Mucosa of rectum (tissue), 2 donors: ENCODE measurements at regions not wholly inside any gene's neighbourhood (a gene's known extent, or its start where the extent isn't known, plus 50 kb on each side); places are given as distances from the start of the nearest gene placed in this dataset.
"Not testable (repeated sequence)": the region's sequence is repeated elsewhere in the genome, so short reads cannot be mapped to it uniquely, and the experiment has no call there.

Experiments used
- H3K27ac ChIP-seq, 2 donors: one replicate each; pipeline ENCODE4 v1.7.0; 2013; ENCODE audit warnings: inconsistent platforms in 2 of 2, low read depth in 2 of 2, low read length in 2 of 2
- H3K27me3 ChIP-seq, 2 donors: one replicate each; pipeline ENCODE4 v1.7.0; 2013; ENCODE audit warnings: low read length in 2 of 2; ENCODE audit not compliant: control insufficient read depth in 2 of 2, insufficient read depth in 2 of 2
- H3K36me3 ChIP-seq, 2 donors: one replicate each; pipeline ENCODE4 v1.7.0; 2013; ENCODE audit warnings: low read length in 2 of 2; ENCODE audit not compliant: control insufficient read depth in 2 of 2, insufficient read depth in 2 of 2
- H3K4me1 ChIP-seq, 2 donors: one replicate each; pipeline ENCODE4 v1.7.0; 2013; ENCODE audit warnings: low read length in 2 of 2, mild to moderate bottlenecking in 1 of 2; ENCODE audit not compliant: control insufficient read depth in 2 of 2, insufficient read depth in 2 of 2
- H3K4me3 ChIP-seq, 2 donors: one replicate each; pipeline ENCODE4 v1.7.0; 2013; ENCODE audit warnings: low read length in 2 of 2
- H3K9ac ChIP-seq, 2 donors: one replicate each; pipeline ENCODE4 v1.7.0; 2013; ENCODE audit warnings: low read length in 2 of 2, low read depth in 1 of 2, mild to moderate bottlenecking in 1 of 2
- H3K9me3 ChIP-seq, 2 donors: one replicate each; pipeline ENCODE4 v1.7.0; 2013; ENCODE audit warnings: low read length in 2 of 2; ENCODE audit not compliant: control insufficient read depth in 2 of 2
- donor health status: healthy.
- donor health status: Normal muscosa, but diverticular disease.

DNA sequence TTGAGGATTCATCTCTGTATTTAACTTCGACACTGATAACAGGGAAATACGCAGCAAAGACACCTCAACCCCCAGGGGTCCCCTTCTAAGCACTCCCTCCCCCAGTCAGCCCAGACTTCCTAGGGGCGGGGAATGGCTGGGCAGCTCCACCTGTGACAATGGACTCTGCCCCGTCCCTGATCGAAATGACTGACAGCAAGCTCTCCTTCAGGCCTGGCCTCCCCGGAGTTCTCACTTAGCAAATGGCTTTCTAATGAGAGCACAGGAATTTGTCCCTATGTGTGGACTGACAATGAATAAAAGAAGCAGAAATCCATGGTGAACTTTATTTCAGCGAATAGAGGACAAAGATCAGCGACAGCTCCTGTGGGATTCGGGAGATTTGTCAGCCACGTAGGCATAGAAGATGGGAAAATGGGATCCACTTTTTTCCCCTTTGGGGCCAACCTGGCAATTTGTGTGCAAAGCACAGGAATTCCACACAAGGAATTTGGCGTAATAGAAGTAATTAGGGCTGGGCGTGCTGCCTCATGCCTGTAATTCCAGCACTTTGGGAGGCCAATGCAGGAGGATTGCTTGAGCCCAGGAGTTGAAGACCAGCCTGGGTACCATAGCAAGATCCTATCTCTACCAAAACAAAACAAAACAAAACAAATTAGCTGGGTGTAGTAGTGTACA lies 63.8 kb downstream of the TNFAIP2 start:
- H3K36me3 ChIP-seq, result no peaks in the 10 kb centered on the region
- H3K4me3 ChIP-seq, result peak overlapping the region; percentile 18 to 23
- H3K27me3 ChIP-seq, result peaks cover 2% of the 10 kb centered on the region in 2 donors
- H3K9ac ChIP-seq, result peak overlapping the region in 1 of 2 donors; percentile 29
- no peaks in the 10 kb centered on the region for H3K9me3 ChIP-seq
- peak overlapping the region in 1 of 2 donors; percentile 17 for H3K27ac ChIP-seq
- peaks cover 0 to 18% of the 10 kb centered on the region in 2 donors for H3K4me1 ChIP-seq

DNA sequence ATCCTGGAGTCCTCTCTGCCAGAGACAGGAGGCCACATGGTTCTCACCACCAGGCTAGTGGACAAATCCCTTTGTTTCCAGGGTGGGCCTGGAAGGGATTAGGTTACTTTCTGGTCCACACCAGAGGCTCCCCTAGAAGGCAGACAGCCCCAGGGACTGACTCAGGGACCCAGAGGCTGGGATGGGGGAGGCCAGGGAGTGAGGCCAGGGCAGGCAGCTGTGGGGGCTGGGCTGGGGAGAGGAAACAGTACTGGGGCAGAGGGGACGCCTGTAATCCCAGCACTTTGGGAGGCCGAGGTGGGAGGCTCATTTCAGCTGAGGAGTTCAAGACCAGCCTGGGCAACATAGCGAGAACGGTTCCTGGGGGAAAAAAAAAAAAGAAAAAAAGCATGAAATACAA lies 64.7 kb downstream of the TNFAIP2 start:
- Histone ChIP-seq H3K9me3 (no peaks in the 10 kb centered on the region), H3K4me1 (peaks cover 0 to 18% of the 10 kb centered on the region in 2 donors), H3K4me3 (no peak overlapping the region), H3K36me3 (no peaks in the 10 kb centered on the region), H3K27ac (no peak overlapping the region), H3K27me3 (peaks cover 2% of the 10 kb centered on the region in 2 donors), H3K9ac (no peak overlapping the region)

DNA sequence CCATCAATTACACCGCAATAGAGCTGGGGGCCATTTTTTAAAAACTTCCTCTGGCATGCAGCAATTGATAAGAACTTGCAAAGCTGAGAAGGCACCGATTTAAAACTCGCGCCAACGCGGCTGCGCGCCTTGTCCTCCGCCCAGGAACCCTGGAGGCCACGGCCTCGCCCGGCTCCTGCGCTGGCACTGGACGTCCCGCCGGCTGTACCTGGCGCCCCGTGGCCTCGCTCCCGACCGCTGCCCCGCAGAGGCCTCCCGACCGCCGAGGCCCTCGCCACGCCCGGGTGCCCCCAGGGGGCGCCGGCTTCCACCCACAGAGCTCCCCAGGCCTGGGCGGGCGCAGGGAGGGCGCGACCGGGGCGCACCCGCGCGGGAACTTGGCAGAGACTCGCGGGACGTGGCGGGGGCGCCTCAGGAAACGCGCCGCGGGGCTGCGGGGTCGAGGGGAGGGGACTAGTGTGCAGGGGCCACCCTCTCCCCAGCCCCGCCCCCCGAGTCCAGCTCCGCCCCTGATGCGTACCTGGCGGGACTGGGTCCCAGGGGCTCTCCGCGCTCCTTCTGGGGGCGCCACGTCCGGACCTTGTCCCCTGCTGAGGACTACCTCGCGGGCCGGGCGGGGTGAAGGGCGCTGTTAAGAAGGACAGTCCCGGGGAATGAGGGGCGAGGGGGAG lies 65.7 kb downstream of the TNFAIP2 start:
- Histone ChIP-seq H3K4me1 (peaks cover 0 to 18% of the 10 kb centered on the region in 2 donors), H3K27ac (no peak overlapping the region), H3K27me3 (peaks cover 2% of the 10 kb centered on the region in 2 donors), H3K36me3 (no peaks in the 10 kb centered on the region), H3K4me3 (peak overlapping the region; percentile 33 to 51), H3K9me3 (no peaks in the 10 kb centered on the region), H3K9ac (peak overlapping the region in 1 of 2 donors; percentile 64)

DNA sequence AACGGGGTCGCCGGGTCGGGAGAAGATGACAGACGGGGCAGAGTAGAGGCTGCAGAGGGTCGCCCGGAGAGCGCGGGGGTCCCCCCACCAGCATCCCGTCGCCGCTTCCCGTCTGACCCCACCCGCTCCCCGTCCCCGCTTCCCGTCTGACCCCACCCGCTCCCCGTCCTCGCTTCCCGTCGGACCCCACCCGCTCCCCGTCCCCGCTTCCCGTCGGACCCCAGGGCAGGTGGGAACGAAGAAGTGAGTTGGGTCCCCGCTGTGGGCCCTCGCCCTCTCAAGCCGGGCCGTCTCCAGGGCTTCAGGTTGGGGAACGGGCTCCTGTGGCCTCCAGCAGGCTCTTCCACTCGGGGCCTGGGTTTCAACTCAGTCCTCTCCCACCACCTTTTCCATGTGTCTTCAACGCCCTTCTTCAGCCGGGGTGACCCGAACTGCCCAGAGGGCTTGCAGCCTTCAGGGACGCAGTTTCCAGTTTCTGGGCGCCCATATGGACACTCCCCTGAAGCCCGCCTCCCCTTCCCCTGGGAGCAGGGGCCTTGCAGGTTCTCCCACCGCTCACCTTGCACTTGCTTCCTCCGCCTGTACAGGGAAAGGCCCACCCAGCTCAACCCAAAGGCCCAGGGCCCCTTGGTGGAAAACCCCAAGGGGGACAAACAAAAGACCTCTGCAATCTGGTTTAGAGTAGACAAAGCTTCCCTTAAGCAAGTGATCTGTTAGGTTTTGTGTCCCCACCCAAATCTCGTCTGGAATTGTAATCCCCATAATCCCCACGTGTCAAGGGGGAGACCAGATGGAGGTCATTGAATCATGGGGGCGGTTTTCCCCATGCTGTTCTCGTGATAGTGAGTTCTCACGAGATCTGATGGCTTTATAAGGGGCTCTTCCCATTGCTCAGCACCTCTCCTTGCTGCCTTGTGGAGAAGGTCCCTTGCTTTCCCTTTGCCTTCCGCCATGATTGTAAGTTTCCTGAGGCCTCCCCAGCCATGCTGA lies 66.5 kb downstream of the TNFAIP2 start:
- H3K4me3 ChIP-seq, result no peak overlapping the region
- H3K27me3 ChIP-seq, result peaks cover 2% of the 10 kb centered on the region in 2 donors

DNA sequence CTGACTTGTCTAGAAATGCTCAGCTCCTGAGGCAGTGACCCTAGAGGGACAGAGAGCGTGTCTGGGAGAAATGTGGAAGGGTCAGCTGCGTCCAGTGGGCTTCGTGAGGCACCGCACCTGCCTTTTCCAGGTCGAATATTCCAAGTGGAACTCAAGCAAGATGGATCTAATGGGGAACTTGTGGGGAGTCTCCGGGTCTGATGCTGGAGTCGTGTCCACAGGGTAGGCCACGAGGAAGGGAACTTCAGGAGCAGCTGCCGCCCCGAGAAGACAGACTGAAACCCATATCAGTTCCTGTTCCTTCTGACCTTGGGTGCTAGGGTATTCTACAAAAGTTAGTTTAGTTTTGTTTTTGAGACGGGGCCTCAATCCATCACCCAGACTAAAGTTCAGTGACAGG lies 67.5 kb downstream of the TNFAIP2 start:
- no peak overlapping the region for H3K27ac ChIP-seq
- H3K4me1 ChIP-seq, result peaks cover 0 to 18% of the 10 kb centered on the region in 2 donors
- no peak overlapping the region for H3K9ac ChIP-seq
- no peaks in the 10 kb centered on the region for H3K36me3 ChIP-seq
- peaks cover 2% of the 10 kb centered on the region in 2 donors for H3K27me3 ChIP-seq
- H3K9me3 ChIP-seq, result no peaks in the 10 kb centered on the region
- H3K4me3 ChIP-seq, result no peak overlapping the region

More for the DNA sequence above, 66.5 kb downstream of the TNFAIP2 start:
- Histone ChIP-seq H3K4me1 (peaks cover 0 to 18% of the 10 kb centered on the region in 2 donors), H3K9ac (no peak overlapping the region), H3K9me3 (no peaks in the 10 kb centered on the region), H3K27ac (no peak overlapping the region), H3K36me3 (no peaks in the 10 kb centered on the region)

DNA sequence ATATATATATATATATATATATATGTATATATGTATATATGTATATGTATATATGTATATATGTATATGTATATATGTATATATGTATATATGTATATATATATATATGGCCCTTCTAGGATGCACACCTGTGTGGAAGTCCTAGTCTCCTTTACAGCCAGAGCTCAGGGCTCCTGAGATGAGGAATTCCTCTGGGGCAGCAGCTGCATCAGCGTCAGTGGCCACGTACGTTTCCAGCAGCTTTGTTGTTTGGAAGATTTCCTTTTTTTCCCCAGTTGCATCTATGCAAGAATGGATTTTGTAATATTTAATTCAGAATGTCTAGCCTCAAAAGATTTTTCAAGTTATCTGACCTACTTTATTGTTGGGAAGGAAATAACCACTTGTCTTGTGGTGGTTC lies 68.6 kb downstream of the TNFAIP2 start:
- H3K4me3 ChIP-seq, result no peak overlapping the region
- H3K27ac ChIP-seq, result no peak overlapping the region
- no peak overlapping the region for H3K9ac ChIP-seq
- H3K4me1 ChIP-seq, result peaks cover 0 to 11% of the 10 kb centered on the region in 2 donors
- peaks cover 2% of the 10 kb centered on the region in 2 donors for H3K27me3 ChIP-seq
- no peaks in the 10 kb centered on the region for H3K9me3 ChIP-seq
- no peaks in the 10 kb centered on the region for H3K36me3 ChIP-seq

DNA sequence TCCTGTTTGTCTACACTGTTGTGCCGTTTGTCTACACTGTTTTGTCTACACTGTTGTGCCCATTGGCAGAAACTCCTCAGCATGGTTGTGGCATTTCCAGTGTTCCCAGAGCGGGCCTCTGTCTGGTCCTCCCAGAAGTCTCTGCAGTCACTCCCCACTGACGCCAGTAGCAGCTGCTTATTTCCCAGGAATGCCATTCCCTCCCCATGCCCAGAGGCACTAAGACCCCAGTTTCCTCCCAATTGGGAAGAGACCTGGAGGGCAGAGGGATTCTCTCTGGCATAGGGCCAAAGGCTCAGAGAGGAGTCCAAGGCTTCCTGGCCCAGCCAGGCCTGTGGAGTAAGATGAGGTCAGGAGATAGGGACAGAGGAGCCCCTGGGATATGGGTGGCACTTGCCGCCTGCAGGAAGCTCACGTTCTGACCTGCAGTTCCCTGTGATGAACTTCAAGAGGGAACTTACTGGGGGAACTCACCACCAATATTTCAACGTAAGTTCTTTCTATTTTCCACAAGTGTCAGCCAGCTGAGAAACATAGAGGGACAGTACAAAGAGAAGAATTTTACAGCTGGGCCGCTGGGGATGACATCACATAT lies 69.1 kb downstream of the TNFAIP2 start:
- Histone ChIP-seq H3K27me3 (peaks cover 2% of the 10 kb centered on the region in 2 donors), H3K4me3 (no peak overlapping the region), H3K9ac (no peak overlapping the region), H3K9me3 (no peaks in the 10 kb centered on the region), H3K4me1 (peaks cover 0 to 7% of the 10 kb centered on the region in 2 donors), H3K27ac (no peak overlapping the region), H3K36me3 (no peaks in the 10 kb centered on the region)

DNA sequence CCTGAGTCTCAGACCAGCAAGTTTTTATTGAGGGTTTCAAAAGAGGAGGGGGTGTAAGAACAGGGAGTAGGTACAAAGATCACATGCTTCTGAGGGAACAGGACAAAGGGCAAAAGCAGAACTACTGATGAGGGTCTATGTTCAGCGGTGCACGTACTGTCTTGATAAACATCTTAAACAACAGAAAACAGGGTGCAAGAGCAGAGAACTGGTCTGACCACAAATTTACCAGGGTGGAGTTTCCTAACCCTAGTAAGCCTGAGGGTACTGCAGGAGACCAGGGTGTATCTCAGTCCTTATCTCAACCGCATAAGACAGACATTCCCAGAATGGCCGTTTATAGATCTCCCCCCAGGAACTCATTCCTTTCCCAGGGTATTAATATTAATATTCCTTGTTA lies 69.6 kb downstream of the TNFAIP2 start:
- H3K36me3 ChIP-seq, H3K4me1 ChIP-seq, H3K9me3 ChIP-seq, H3K4me3 ChIP-seq, H3K9ac ChIP-seq, H3K27ac ChIP-seq, H3K27me3 ChIP-seq: not testable (repeated sequence)

DNA sequence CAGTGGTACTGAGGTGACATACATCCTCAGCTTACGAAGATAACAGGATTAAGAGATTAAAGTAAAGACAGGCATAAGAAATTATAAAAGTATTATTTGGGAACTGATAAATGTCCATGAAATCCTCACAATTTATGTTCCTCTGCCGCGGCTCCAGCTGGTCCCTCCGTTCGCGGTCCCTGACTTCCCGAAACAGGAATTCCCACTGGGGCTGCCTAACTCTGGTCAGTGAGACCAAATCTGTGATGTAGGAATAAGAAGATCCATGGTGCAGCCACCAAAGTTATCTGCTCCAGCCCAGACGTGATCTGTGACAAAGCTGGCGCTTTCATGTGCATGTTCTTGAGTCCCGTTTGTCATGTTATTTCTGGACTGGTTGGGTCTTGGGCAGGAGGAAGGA lies 70.2 kb downstream of the TNFAIP2 start:
- not testable (repeated sequence) for H3K27me3 ChIP-seq, H3K36me3 ChIP-seq, H3K4me3 ChIP-seq, H3K9me3 ChIP-seq, H3K27ac ChIP-seq, H3K4me1 ChIP-seq, H3K9ac ChIP-seq
